Thyroid gland (tissue), 4 donors: ENCODE measurements at regions not wholly inside any gene's neighbourhood (a gene's known extent, or its start where the extent isn't known, plus 50 kb on each side); places are given as distances from the start of the nearest gene placed in this dataset.

Experiments used
- DNase-seq, 2 donors: peaks; one replicate each; pipeline ENCODE4 v3.0.0-alpha.2; 2019
- H3K27ac ChIP-seq, 3 donors: fragments of 200-600 bp; sonication (generic); 1 replicate in 2 of 3; 2 replicates in 1 of 3; pipeline ENCODE4 v1.5.1; 2016 to 2019; ENCODE audit warnings: mild to moderate bottlenecking in 1 of 3, moderate library complexity in 1 of 3
- H3K27me3 ChIP-seq: fragments of 200-600 bp; sonication (generic); one replicate; pipeline ENCODE4 v1.5.1; 2019
- H3K36me3 ChIP-seq, 2 donors: fragments of 200-600 bp; sonication (generic); one replicate each; pipeline ENCODE4 v1.5.1; 2016 to 2019
- H3K4me1 ChIP-seq, 2 donors: fragments of 200-600 bp; sonication (generic); one replicate each; pipeline ENCODE4 v1.5.1; 2017 to 2019
- H3K4me3 ChIP-seq, 3 donors: fragments of 200-600 bp; sonication (generic); replicated peaks in 1 of 3; 1 replicate in 2 of 3; 2 replicates in 1 of 3; pipeline ENCODE4 v1.5.1; 2016; ENCODE audit warnings: mild to moderate bottlenecking in 1 of 3
- H3K9me3 ChIP-seq: fragments of 200-600 bp; sonication (generic); one replicate; pipeline ENCODE4 v1.5.1; 2017
- POLR2A ChIP-seq, 2 donors: fragments of 450-650 bp; IDR thresholded peaks; one replicate each; pipeline ENCODE4 v1.6.1; 2017; ENCODE audit warnings: antibody characterized with exemption in 2 of 2, mild to moderate bottlenecking in 2 of 2, moderate library complexity in 1 of 2
- WGBS, 2 donors: methylation state at CpG; one replicate each; pipeline ENCODE4 v1.1.5; 2017; 5-methylcytosine and 5-hydroxymethylcytosine counted together
- intact Hi-C: fragments of 100-400 bp; cut with DNase I; formaldehyde crosslinking; loops from one replicate; pipeline ENCODE4 v1.15.1; 2023
- TF ChIP-seq, protein P1 (sequence below), 6 experiments: fragments of 200-600 bp in 3 of 6; fragments of 450-650 bp in 3 of 6; sonication (generic) in 3 of 6; IDR thresholded peaks; one replicate each; pipeline ENCODE4 v1.5.1; 2016 to 2019; ENCODE audit warnings: antibody characterized with exemption in 6 of 6, mild to moderate bottlenecking in 2 of 6, inconsistent platforms in 1 of 6, moderate library complexity in 1 of 6

GRCh38 chr10:91009121-91009520 is 88.2 kb upstream of the ANKRD1 start:
- Histone ChIP-seq H3K4me3 (no peak overlapping the region), H3K27me3 (no peaks in the 10 kb centered on the region), H3K36me3 (no peaks in the 10 kb centered on the region), H3K27ac (no peak overlapping the region), H3K4me1 (no peaks in the 10 kb centered on the region), H3K9me3 (no peaks in the 10 kb centered on the region)
- 97 to 100% methylated on average over 1 of the region's 1 CpG for WGBS, 2 donors
- no peak for DNase-seq
- intact Hi-C loops: loop anchor here (5.0 kb wide), 1 partner anchor 243 kb away; no protein-coding TSS in a partner anchor
- TF ChIP-seq POLR2A (IDR thresholded peaks at IDR 0.05): no peak
- TF ChIP-seq, protein P1, sequence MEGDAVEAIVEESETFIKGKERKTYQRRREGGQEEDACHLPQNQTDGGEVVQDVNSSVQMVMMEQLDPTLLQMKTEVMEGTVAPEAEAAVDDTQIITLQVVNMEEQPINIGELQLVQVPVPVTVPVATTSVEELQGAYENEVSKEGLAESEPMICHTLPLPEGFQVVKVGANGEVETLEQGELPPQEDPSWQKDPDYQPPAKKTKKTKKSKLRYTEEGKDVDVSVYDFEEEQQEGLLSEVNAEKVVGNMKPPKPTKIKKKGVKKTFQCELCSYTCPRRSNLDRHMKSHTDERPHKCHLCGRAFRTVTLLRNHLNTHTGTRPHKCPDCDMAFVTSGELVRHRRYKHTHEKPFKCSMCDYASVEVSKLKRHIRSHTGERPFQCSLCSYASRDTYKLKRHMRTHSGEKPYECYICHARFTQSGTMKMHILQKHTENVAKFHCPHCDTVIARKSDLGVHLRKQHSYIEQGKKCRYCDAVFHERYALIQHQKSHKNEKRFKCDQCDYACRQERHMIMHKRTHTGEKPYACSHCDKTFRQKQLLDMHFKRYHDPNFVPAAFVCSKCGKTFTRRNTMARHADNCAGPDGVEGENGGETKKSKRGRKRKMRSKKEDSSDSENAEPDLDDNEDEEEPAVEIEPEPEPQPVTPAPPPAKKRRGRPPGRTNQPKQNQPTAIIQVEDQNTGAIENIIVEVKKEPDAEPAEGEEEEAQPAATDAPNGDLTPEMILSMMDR (IDR thresholded peaks at IDR 0.05): no peak

GRCh38 chr10:91010952-91011351 is 90.1 kb upstream of the ANKRD1 start:
- WGBS, 2 donors: 82 to 83% methylated on average over 3 of the region's 3 CpGs
- H3K27ac ChIP-seq: no peak overlapping the region
- H3K9me3 ChIP-seq: no peaks in the 10 kb centered on the region
- H3K36me3 ChIP-seq: no peaks in the 10 kb centered on the region
- intact Hi-C loops: no loop called here
- no peaks in the 10 kb centered on the region for H3K27me3 ChIP-seq
- no peak overlapping the region for H3K4me3 ChIP-seq
- no peak for DNase-seq
- TF ChIP-seq, protein P1 (IDR thresholded peaks at IDR 0.05): no peak
- no peak for TF ChIP-seq POLR2A (IDR thresholded peaks at IDR 0.05)
- no peaks in the 10 kb centered on the region for H3K4me1 ChIP-seq

DNA sequence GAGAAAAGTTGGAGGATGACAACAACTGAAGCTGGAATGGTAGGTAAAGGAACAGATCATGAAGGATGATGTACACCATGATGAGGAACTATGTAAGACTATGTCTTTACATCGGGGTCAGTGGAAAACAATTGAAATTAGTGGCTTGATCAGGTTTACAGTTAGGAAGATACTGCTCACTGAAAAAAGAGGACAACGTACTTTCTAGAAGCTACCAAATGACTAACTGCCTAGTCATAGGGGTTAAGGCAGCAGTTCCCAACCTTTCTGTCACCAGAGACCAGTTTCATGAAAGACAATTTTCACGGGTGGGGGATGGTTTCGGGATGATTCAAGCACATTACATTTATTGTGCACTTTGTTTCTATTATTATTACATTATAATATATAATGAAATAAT is 91.6 kb upstream of the ANKRD1 start:
- TF ChIP-seq, protein P1 (IDR thresholded peaks at IDR 0.05): no peak
- no peak for TF ChIP-seq POLR2A (IDR thresholded peaks at IDR 0.05)
- no peaks in the 10 kb centered on the region for H3K4me1 ChIP-seq
- intact Hi-C loops: no loop called here
- no peak for DNase-seq
- H3K4me3 ChIP-seq: no peak overlapping the region
- no peak overlapping the region for H3K27ac ChIP-seq
- WGBS, 2 donors: 89 to 94% methylated on average over 4 of the region's 4 CpGs
- H3K9me3 ChIP-seq: no peaks in the 10 kb centered on the region
- no peaks in the 10 kb centered on the region for H3K27me3 ChIP-seq
- H3K36me3 ChIP-seq: no peaks in the 10 kb centered on the region

DNA sequence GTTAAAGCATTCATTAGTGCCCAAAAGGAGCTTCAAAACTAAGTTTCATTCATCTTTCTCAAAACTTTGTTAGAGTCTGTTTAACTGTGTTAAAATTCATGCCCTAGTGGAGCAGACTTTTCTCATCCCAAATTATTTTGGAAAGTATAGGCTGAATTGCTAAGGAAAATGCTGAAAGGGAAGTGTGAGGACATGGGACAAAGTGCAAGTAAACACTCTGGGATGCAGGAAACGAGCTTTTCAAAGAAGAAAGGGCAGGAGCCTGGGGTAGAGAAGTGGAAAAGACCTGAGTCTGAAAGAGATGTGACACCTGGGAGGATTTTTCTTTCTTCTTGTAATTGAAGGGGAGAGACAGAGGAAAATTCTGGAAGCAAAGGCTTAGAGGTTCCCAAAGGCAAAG is 93.1 kb upstream of the ANKRD1 start:
- intact Hi-C loops: no loop called here
- Histone ChIP-seq H3K4me1 (no peaks in the 10 kb centered on the region), H3K36me3 (no peaks in the 10 kb centered on the region), H3K9me3 (no peaks in the 10 kb centered on the region), H3K27me3 (no peaks in the 10 kb centered on the region), H3K27ac (no peak overlapping the region), H3K4me3 (no peak overlapping the region)
- WGBS, 2 donors: 34 to 44% methylated on average over 1 of the region's 1 CpG
- no peak for TF ChIP-seq POLR2A (IDR thresholded peaks at IDR 0.05)
- TF ChIP-seq, protein P1 (IDR thresholded peaks at IDR 0.05): no peak
- DNase-seq: no peak

DNA sequence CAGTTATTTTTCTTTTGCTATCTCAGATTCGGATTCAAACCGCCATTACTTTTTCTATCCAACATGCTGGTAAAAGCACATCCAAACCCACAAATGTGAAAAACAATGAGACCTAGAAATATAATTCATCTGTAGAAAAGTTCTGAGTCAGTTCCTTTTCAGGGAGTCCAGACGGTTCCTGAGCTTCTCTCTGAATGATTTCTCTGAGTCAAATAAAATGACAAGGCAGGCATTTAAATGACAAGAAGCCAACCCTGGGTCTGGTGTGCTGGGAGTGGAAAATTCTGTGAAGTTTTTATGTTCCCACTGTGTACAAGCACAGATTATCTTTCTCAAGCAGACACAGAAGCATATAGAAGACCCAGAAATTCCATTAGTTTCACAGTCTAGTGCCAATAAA is 96.3 kb upstream of the ANKRD1 start:
- intact Hi-C loops: no loop called here
- TF ChIP-seq, protein P1 (IDR thresholded peaks at IDR 0.05): no peak
- TF ChIP-seq POLR2A (IDR thresholded peaks at IDR 0.05): no peak
- H3K27ac ChIP-seq: no peak overlapping the region
- no peak overlapping the region for H3K4me3 ChIP-seq
- no peaks in the 10 kb centered on the region for H3K27me3 ChIP-seq
- 70 to 83% methylated on average over 3 of the region's 3 CpGs for WGBS, 2 donors
- no peaks in the 10 kb centered on the region for H3K9me3 ChIP-seq
- no peaks in the 10 kb centered on the region for H3K36me3 ChIP-seq
- DNase-seq: no peak
- no peaks in the 10 kb centered on the region for H3K4me1 ChIP-seq
